GM19025 (cell line): ENCODE measurements at regions not wholly inside any gene's neighbourhood (a gene's known extent, or its start where the extent isn't known, plus 50 kb on each side); places are given as distances from the start of the nearest gene placed in this dataset.
"Not testable (repeated sequence)": the region's sequence is repeated elsewhere in the genome, so short reads cannot be mapped to it uniquely, and the experiment has no call there.

Experiments used
- ATAC-seq: cut with Tn5 transposase; IDR thresholded peaks from one replicate; pipeline ENCODE4 v1.9.1; 2021; ENCODE audit warnings: mild to moderate bottlenecking, low read depth, moderate library complexity; ENCODE audit not compliant: unreplicated experiment

GRCh38 chr12:92408072-92408900 is 262.6 kb upstream of the BTG1 start:
- ATAC-seq = peak; percentile 28

- ATAC-seq = not testable (repeated sequence)
Measured at GRCh38 chr12:92406404-92407070, 260.9 kb upstream of the BTG1 start.

- ATAC-seq = not testable (repeated sequence)
Measured at GRCh38 chr12:92405801-92406251, 260.2 kb upstream of the BTG1 start.

- no peak for ATAC-seq
Measured at GRCh38 chr12:92404921-92405320, 259.3 kb upstream of the BTG1 start.

DNA sequence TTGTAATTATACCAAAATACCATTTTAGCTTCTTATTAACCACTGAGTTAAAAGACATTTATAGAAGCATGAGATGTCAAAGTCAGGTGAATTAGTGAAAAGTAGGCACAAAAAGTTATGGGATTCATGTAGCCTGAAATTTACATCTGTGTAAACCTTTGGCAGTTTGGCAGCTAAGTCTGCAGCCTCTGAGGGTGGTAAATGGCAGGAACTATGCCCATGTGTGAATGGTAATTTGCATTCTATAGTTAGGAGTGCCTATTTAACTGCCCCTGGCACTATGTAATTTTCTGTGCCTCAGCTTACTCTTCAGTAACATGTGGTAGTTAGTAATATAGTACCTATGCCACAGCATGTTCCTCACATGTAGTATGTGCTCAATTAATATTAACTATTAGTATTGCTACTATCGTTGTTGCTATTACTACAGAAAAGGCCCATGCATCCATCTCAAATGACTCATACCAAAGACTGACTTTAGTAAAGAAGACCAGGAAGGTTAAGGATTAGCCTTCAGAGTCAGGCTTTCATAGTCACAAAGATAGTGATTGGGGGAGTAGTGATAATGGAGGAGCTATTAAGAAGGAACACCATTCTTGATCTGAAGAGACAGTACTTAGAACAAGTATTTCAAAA is 258.7 kb upstream of the BTG1 start:
- no peak for ATAC-seq

DNA sequence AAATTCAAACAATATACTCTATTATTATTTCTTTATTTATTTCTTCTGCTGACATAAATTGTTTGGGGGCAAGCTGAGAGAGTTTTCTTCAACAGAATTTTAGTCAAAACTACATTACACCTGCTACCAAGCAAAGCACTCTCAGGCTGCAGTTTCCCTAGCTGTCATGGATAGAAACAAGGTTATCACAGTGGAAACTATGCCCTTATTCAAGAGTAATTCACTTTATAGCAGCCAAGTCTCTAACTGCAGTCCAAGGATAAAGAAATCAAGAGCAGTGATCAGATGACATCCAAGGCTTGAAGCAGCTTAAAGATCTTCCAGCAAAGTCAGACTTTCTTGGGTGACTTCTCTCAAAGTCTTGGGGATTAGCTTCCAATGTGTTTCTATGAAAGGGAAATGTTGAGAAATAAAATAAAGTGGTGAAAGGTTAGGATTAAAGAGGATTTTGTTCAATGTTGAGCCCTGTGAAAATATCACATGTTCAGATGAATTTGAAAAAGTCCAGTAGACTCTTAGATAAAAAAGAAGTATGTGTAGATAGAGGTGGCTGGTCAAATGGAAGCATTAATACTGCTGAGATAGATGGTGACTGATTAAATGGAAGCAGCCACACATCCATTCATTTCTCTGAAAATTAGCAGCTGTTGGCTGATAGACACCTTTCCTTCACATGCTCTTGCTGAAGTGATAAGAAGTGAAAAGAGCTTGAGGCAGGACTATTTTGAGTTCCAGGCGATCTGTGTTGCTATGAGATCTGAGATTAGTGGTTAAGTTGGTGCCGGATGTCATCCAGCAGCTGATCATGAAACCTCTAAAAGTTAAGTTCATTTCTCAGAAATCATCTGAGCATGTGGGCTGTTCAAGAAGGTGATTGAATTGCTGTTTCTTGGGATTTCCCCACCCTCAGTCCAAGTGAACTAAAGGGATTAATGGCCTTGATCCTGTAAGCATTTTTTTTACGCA is 257.8 kb upstream of the BTG1 start:
- ATAC-seq = peak; percentile 88

- no peak for ATAC-seq
Measured at GRCh38 chr12:92402415-92402814, 256.8 kb upstream of the BTG1 start.

GRCh38 chr12:92400006-92400405 is 254.4 kb upstream of the BTG1 start:
- ATAC-seq = no peak

DNA sequence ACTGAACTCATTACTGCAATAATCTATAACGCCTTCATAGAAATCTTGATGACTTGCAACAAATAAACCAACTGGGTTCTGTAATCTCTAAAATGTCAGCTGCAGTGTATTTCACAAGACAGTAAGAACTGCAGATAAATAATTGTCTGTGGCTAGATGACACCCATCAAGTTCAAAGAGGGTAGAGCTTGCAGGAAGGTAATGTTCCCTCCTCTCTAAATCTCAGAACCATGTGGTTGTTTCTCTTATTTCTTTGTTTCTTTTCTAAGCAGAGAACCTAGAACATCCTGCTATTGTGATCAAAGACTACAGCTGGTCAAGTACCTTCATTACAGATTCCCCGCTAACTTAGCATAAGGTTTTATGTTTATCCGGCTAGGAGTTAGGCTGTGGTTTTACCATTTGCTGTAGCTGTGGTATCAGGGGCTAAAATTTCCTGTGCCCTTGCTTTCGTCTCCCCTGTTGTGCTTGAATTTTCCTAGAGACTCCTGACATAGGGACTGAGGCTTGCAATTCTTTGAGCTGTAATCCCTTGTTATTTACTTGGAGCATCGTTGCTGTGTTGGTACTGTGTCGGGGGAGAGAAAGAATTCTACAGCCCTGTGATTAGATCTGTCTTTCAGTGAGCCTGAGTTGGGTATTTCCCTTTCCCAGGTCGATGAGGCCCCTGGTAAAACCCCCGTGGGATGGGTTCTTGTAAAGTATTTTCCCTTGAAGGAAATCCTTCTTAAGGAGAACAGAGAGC is 253.1 kb upstream of the BTG1 start:
- no peak for ATAC-seq

GRCh38 chr12:92396647-92397252 is 251.1 kb upstream of the BTG1 start:
- no peak for ATAC-seq

DNA sequence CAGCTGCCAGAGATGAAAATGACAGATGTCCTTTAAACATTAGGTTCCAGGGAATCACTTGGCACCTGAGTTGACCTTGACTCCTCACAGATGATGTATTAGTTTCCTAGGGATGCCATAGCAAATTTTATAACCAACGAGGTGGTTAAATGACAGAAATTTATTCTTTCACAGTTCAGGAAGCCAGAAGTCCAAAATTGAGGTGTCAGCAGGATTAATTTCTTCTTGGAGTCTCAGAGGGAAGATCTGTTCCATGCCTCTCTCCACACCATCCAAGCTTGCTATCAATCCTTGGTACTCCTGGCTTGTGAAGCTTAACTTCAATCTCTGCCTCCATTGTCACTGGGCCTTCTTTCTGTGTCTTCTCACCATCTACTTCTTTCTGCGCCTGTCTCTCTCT is 249.7 kb upstream of the BTG1 start:
- ATAC-seq = no peak

DNA sequence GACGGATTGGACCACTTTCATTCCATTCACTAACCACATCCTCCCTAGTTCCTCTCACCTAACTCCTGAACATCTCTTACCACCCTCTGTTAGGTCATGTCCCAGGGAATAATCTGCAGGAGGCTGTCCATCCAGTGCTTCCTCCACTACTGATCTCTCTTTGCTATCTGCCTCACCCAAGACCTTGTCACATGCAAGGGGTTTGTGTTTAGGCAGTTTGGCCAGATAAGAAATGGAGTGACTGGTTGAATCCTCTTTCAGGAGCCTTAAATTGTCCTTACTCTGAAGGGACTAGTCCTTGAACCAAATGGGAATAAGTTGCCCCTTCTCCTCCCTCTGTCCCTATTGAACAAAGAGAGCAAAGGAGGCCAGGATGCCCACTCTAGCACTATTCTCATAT is 249.2 kb upstream of the BTG1 start:
- ATAC-seq = no peak

- no peak for ATAC-seq
Measured at GRCh38 chr12:92393504-92393903, 247.9 kb upstream of the BTG1 start.

DNA sequence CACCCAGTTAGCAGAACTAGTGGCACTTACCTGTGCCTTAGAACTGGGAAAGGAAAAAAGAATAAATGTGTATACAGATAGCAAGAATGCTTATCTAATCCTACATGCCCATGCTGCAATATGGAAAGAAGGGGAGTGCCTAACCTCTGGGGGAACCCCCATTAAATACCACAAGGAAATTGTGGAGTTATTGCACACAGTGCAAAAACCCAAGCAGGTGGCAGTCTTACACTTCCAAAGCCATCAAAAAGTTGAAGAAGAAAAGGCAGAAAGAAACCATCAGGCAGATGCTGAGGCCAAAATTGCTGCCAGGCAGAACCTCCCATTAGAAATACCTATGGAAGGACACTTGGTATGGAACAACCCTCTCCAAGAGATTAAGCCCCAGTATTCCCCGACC is 246.1 kb upstream of the BTG1 start:
- ATAC-seq = not testable (repeated sequence)

DNA sequence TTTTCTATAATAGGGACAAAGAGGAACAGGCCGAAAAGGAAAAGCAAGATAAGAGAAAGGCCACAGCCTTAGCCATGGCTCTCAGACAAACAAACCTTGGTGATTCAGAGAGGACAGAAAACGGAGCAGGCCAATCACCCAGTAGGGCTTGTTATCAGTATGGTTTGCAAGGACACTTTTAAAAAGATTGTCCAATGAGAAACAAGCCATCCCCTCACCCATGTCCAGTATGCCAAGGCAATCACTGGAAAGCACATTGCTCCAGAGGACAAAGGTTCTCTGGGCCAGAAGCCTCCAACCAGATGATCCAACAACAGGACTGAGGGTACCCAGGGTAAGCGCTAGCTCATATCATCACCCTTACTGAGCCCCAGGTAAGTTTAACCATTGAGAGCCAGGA is 243.8 kb upstream of the BTG1 start:
- no peak for ATAC-seq

- no peak for ATAC-seq
Measured at GRCh38 chr12:92385296-92385695, 239.7 kb upstream of the BTG1 start.

DNA sequence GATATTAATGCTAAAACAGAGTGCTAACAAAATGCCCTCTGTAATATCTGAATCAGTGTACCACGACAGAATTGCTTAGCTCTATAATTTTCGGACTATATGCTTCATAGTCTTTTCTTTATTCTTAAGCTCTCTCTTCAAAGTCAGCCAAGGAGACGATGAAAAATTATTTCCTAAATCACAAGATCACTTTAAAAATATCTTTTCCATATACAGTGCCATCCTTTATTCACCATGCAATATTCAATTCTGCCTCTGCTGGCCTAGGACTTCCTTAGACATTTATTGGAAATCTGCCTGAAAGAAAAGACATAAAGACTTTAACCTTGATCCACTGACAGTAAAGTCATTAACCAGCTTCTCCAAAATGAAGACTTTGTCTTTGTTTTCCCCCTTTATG is 238.9 kb upstream of the BTG1 start:
- ATAC-seq = no peak

DNA sequence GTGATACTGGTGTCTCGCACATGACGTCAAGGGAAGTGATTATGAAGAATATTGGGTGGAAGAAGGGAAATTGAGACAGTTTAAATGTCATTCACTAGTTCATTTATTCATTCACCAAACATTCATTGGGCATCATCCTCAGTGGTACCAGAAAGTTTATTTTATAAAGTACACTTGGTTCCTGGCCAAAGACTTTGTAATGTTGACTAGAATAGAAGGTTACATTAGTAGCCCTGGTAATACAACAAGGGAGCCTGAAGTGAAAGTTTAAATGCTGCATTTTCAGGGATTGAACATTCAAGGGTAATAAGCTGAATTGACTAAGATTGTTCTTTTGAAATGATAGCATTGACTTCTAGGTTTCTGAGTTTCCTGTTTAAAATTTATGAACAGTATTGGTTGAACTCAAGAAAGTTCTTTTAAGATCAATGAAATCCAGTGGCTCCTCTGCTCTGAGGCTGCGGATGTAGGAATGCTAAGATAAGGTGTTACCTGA is 236.8 kb upstream of the BTG1 start:
- no peak for ATAC-seq

GRCh38 chr12:92381856-92382255 is 236.2 kb upstream of the BTG1 start:
- ATAC-seq = no peak
